PFSK-1 (cell line): ENCODE measurements at regions not wholly inside any gene's neighbourhood (a gene's known extent, or its start where the extent isn't known, plus 50 kb on each side); places are given as distances from the start of the nearest gene placed in this dataset.

Source experiments
- POLR2AphosphoS5 ChIP-seq: IDR thresholded peaks from 2 replicates; pipeline ENCODE4 v1.6.1; 2012; ENCODE audit warnings: low read depth, mild to moderate bottlenecking, control low read depth, low read length, moderate library complexity
- SIN3A ChIP-seq: IDR thresholded peaks from 2 replicates; pipeline ENCODE4 v1.6.1; 2012; ENCODE audit warnings: mild to moderate bottlenecking, low read length, moderate library complexity, borderline replicate concordance; ENCODE audit not compliant: insufficient read depth
- TAF1 ChIP-seq: IDR thresholded peaks from 2 replicates; pipeline ENCODE4 v1.6.1; 2012; ENCODE audit warnings: low read length, control low read depth, borderline replicate concordance; ENCODE audit not compliant: insufficient read depth

DNA sequence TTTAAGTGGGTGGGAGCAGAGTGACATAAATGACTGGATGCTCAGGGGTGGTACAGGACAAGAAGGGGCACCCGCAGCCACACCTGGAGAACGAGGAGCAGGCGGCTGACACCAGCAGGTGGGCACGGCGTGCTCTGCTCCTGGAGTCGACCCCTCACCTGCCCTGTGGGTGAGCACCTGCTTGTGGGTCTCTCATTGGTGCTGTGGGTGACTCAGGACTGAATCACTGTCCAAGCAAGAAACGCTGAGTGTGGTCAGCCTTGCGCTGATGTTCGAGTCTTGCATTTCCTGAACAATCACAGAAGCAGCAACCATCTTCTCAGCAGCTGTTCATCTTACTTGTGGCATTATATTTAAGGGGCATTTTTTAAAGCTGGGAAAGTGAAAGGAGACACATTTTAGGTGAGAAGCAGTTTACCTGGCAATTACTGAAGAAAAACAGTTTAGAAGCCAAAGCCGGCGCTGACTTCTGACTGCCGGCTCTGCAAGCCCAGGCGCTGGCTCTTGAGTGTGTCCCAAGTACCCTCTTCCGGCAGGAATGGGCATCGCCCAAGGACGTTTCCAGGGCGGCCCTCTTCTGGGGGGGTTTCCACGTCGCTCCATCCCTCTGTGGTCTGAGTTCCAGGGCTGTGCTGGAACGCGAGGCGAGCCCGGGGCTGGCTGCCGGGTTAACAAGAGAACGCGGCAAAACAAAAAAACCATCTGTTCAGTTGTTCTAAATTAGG lies 145.2 kb upstream of the PFKP start:
- TF ChIP-seq TAF1 = no peak
- no peak for TF ChIP-seq SIN3A
- no peak for TF ChIP-seq POLR2AphosphoS5
